NCI-H128 (cell line): ENCODE measurements at regions not wholly inside any gene's neighbourhood (a gene's known extent, or its start where the extent isn't known, plus 50 kb on each side); places are given as distances from the start of the nearest gene placed in this dataset.
A peak's percentile ranks its signal among the peaks of the same experiment; 100 is the strongest.
"Not testable (repeated sequence)": the region's sequence is repeated elsewhere in the genome, so short reads cannot be mapped to it uniquely, and the experiment has no call there.

ENCODE experiments used
- DNase-seq: peaks from one replicate; lab custom pipeline; 2025; ENCODE audit not compliant: unreplicated experiment; lab: John Stamatoyannopoulos, UW

DNA sequence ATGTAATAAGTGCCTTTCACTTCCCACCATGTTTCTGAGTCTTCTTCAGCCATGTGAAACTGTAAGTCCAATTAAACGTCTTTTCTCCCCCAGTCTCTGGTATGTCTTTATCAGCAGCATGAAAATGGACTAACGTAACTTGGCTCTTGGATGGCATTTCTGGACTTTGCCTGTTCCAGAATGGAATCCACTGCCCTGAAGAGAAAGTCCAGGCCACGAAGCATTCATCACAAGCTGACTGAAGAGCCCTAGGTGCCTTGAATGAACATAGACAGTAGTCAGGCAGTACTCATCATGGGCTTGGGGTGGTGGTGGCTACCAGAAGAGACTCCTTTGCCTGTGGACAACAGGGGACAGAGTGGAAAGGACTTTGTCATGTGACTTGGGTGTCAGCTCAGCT is 1505.0 kb downstream of the SI start:
- DNase-seq = no peak

DNA sequence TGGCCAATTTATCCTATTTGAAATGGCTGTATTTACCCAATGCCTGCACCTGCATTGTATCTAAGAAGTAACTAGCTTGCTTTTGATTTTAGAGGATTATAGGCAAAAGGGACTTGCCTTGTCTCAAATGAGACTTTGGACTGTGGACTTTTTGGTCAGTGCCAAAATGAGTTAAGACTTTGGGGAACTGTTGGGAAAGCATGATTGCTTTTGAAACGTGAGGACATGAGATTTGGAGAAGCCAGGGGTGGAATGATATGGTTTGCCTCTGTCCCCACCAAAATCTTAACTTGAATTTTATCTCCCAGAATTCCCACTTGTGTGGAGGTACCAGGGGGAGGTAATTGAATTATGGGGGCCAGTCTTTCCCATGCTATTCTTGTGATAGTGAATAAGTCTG is 1505.4 kb downstream of the SI start:
- no peak for DNase-seq

DNA sequence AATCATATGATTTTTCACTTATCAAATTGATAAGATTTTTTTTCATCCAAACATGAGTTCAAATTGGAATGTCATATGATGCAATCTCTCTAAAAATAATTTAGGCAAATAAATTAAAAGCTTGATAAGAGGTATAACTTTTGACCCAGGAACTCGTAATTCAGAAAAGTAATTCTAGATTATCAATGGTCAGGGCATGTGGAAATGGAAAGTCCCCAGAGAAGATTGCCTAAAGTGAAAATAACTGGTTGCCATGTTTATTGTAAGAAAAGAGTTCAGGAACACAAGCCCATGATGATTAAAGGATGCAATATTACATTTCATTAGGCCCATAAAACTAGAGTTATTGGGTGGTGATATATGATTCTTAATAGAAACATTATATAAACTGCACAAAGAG is 1514.8 kb downstream of the SI start:
- DNase-seq = no peak

DNA sequence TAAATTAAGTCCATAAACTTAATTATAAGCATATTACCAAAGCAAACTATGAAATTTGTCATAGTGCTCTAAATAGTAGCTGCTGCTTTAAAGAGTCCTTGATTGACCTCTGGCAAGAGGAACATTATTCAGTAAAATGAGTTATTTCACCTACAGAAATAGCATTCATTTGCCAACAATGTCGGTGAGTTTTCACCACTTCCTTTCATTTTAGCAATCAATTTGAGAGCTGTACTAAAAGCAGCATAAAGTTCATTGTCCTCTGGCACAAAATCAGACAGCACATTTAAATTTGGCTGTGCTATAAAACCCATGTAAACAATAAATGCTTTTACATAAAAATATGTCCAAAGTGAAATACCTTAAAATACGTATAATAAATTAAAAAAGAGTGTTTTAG is 1515.7 kb downstream of the SI start:
- DNase-seq = no peak

- no peak for DNase-seq
These were observed 1517.1 kb downstream of the SI start for GRCh38 chr3:163561151-163561550.

- DNase-seq = no peak
These were observed 1517.8 kb downstream of the SI start for GRCh38 chr3:163560459-163560858.

DNA sequence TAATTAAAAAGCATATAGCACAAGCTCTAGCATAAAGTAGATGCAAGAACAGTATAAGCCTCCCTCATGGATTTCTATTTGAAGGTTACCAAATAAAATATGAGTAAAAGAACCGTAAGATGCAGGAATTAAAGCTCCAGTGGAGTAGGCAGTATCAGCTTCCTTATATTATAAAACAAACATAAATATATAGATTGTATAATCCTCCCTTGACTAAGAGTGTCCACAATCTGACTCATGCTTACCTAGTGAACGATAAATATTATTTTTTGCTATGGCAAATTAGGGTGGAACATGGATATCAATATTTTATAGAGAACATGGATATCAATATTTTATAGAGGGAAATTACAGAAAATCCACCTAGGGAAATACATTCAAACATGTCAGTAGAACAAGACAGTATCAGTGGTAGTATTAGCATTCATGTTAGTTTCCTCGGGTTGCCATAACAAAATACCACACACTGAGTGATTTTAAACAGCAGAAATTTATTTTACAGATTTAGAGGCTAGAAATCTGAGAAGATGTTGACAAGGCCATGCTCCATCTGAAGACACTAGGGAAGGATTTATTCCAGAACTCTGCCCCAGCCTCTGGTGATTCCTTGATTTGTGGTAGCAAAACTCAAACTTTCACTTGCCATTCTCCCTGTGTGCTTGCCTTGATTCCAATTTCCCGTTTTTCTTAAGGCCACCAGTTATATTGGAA is 1521.3 kb downstream of the SI start:
- no peak for DNase-seq

GRCh38 chr3:163555918-163556317 is 1522.4 kb downstream of the SI start:
- no peak for DNase-seq

DNA sequence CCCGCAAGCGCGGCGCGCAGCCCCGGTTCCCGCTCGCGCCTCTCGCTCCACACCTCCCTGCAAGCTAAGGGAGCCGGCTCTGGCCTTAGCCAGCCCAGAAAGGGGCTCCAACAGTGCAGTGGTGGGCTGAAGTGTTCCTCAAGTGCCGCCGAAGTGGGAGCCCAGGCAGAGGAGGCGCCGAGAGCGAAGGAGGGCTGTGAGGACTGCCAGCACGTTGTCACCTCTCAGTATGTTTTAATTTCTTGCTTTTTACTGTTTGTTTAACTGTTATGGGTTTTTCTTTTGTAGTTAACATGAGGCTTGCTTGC is 1525.7 kb downstream of the SI start:
- no peak for DNase-seq

DNA sequence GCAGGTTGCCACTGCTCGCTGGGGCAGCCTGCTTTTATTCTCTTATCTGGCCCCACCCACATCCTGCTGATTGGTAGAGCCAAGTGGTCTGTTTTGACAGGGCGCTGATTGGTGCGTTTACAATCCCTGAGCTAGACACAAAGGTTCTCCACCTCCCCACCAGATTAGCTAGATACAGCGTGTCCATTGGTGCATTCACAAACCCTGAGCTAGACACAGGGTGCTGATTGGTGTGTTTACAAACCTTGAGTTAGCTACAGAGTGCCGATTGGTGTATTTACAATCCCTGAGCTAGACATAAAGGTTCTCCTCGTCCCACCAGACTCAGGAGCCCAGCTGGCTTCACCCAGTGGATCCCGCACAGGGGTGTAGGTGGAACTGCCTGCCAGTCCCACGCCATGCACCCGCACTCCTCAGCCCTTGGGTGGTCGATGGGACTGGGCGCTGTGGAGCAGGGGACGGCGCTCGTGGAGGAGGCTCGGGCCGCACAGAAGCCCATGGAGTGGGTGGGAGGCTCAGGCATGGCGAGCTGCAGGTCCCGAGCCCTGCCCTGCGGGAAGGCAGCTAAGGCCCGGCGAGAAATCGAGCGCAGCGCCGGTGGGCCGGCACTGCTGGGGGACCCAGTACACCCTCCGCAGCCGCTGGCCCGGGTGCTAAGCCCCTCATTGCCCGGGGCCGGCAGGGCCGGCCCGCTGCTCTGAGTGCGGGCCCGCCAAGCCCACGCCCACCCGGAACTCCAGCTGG is 1526.2 kb downstream of the SI start:
- not testable (repeated sequence) for DNase-seq

GRCh38 chr3:163548015-163548414 is 1530.3 kb downstream of the SI start:
- DNase-seq = no peak

DNA sequence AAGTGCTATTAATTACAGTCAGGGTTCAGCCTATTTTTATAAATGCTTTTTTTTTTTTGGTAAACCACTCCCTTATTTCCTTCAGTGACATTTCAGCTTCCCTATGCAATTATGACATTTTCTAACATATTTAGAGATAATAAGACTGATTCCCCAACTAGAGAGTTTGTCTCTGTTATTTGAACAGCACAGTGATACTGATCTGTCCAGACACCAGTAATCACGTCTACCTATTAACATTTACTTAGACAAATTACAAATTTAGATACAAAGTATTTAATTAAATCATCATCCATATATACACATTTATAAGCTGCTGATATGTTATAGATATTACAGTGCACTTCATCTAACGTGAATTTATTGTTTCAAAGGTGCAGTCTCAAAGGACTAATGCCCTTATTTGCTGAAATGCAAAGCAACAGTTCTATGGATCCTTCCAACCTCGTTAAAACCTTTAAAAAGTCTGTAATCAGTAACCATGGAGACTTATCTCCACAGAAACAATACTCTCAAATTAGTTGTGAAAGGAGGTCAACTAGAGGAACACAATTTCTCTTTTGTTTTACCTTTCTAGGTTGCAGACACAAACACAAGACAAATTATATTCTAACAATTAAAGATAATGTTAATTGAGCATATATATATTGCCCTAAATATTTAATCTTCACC is 1531.1 kb downstream of the SI start:
- no peak for DNase-seq

DNA sequence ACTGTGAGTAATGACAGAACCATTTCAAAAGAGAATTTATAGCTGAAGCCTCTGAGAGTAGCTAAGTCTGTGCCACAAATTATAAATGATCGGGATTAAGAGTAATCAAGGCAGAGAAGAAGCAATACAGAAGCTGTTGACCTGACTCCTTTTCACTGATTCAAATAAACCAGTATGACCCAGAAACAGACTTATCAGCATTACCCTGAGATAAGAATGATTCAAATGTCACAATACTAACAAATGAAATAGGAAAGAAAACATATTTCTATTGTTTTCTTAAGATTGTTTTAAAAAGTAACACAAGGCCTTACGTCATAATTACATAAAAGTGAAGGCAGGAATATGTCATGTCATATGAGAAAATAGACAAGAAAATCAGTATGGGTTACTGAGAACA is 1534.6 kb downstream of the SI start:
- DNase-seq = no peak

- no peak for DNase-seq
These were observed 1536.7 kb downstream of the SI start for GRCh38 chr3:163541629-163542028.

DNA sequence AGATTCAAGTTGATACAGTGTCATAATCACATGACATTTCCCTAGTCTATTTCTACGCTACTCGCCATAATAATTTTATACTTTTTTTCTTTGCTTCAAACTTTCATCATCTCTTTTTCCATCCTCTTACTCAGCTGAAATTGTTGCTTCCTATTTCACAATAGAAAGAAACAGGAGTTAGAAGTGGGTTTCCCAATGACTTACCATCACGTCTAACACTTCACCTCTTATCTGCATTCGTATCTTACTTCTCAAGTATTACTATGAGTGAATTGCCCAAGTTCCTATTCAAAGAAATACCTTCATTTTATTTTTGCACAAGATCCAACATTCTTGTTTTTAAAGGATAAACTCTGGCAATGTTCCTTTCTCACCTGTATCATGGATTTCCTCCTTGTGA is 1539.9 kb downstream of the SI start:
- no peak for DNase-seq

- no peak for DNase-seq
These were observed 1544.9 kb downstream of the SI start for GRCh38 chr3:163533381-163533780.

DNA sequence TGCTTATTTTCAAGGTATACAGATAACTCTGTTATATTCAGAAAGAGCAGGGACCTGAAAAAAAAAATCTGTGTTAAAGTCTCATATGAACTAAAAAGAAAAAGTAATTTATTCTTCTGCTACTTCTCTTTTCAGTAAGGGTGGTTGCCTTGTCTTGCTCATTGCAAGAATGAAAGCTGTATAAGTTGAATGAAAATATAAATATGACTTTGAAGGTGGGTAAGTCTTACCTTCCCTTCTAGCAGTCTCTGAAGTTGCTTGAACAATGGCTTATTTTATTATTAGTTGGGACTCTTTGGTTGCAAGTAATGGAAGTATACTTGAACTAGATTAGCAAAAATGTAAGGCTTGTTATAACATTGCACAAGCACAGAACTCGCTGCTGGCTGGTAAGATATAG is 1554.9 kb downstream of the SI start:
- no peak for DNase-seq

GRCh38 chr3:163521261-163521660 is 1557.0 kb downstream of the SI start:
- no peak for DNase-seq

DNA sequence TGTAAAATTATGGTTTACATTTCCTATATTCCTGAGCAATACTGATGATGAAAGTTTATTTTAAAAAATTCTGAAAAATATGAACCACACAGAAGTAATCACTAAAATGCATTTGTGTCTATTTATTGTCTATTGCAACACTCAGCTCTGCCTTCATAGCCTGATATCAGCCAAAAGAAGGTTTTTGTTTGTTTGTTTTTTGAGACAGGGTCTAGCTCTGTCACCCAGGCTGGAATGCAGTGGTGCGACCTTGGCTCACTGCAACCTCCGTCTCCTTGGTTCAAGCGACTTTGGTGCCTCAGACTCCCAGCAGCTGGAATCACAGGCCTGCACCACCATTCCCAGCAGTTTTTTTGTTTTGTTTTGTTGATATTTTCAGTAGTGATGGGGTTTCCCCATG is 1560.2 kb downstream of the SI start:
- no peak for DNase-seq

- no peak for DNase-seq
These were observed 1565.1 kb downstream of the SI start for GRCh38 chr3:163513149-163513657.

DNA sequence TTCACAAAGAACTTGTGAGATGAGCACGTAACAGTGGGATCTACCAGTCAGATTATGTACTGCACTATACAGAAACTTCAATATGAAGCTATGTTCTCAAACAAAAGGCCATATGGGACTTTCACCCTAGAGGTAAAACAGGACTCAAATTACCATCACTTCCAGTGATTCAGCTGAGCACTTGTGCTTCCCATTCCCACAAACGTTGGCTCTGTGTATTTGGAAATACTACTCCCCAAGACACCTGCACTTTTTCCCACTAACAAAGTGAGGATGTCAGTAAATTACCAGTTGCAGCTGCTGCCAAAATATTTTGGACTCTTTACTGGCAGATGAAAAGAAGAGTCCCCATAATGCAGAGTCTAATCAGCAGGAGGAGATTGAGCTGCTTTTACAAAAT is 1570.1 kb downstream of the SI start:
- DNase-seq = peak; percentile 48

GRCh38 chr3:163504974-163505373 is 1573.3 kb downstream of the SI start:
- DNase-seq = no peak
